Effector memory CD4-positive, alpha-beta T cell (primary cell): ENCODE measurements at regions not wholly inside any gene's neighbourhood (a gene's known extent, or its start where the extent isn't known, plus 50 kb on each side); places are given as distances from the start of the nearest gene placed in this dataset.
"Not testable (repeated sequence)": the region's sequence is repeated elsewhere in the genome, so short reads cannot be mapped to it uniquely, and the experiment has no call there.

Experiments
- DNase-seq, 3 donors: peaks; one replicate each; pipeline ENCODE4 v3.0.0-alpha.2; 2020
- H3K27ac ChIP-seq: 2 replicates; pipeline ENCODE4 v1.7.0; 2013; ENCODE audit warnings: mild to moderate bottlenecking, low read length, moderate library complexity; ENCODE audit not compliant: insufficient read depth, poor library complexity, severe bottlenecking
- H3K27me3 ChIP-seq: replicated peaks from 2 replicates; pipeline ENCODE4 v1.7.0; 2013; ENCODE audit warnings: mild to moderate bottlenecking, low read length; ENCODE audit not compliant: insufficient read depth, control insufficient read depth, poor library complexity, severe bottlenecking
- H3K36me3 ChIP-seq: 2 replicates; pipeline ENCODE4 v1.7.0; 2013; ENCODE audit warnings: mild to moderate bottlenecking, low read length, moderate library complexity; ENCODE audit not compliant: control insufficient read depth, insufficient read depth
- H3K4me1 ChIP-seq: 2 replicates; pipeline ENCODE4 v1.7.0; 2013; ENCODE audit warnings: low read length, mild to moderate bottlenecking; ENCODE audit not compliant: control insufficient read depth, insufficient read depth, poor library complexity, severe bottlenecking
- H3K4me3 ChIP-seq: 2 replicates; pipeline ENCODE4 v1.7.0; 2013; ENCODE audit warnings: low read length, low read depth, mild to moderate bottlenecking; ENCODE audit not compliant: insufficient read depth, poor library complexity, severe bottlenecking
- H3K9me3 ChIP-seq: 2 replicates; pipeline ENCODE4 v1.7.0; 2013; ENCODE audit warnings: mild to moderate bottlenecking, low read length, moderate library complexity; ENCODE audit not compliant: control insufficient read depth

DNA sequence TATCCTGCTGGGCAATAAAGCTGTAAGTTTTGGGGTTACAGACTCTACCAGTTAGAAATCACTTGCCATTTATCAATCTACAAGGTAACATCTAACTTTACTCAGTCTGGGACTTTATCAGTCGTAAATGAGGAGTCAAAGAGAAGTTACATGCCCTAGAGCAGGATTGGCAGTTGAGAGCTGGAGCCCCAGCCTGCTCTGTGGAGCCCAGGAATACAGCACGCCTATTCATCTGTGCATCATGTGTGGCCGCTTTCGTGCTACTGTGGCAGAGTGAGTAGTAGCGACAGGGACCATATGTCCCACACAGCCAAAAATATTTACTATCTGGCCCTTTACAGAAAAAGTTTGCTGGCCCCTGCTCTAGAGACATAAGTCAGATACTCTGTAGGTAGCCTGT, 152.5 kb upstream of the NTRK2 start:
- no peaks in the 10 kb centered on the region for H3K27me3 ChIP-seq
- no peaks in the 10 kb centered on the region for H3K9me3 ChIP-seq
- no peak overlapping the region for H3K27ac ChIP-seq
- DNase-seq, result no peak
- no peaks in the 10 kb centered on the region for H3K36me3 ChIP-seq
- H3K4me1 ChIP-seq, result no peaks in the 10 kb centered on the region
- no peak overlapping the region for H3K4me3 ChIP-seq

DNA sequence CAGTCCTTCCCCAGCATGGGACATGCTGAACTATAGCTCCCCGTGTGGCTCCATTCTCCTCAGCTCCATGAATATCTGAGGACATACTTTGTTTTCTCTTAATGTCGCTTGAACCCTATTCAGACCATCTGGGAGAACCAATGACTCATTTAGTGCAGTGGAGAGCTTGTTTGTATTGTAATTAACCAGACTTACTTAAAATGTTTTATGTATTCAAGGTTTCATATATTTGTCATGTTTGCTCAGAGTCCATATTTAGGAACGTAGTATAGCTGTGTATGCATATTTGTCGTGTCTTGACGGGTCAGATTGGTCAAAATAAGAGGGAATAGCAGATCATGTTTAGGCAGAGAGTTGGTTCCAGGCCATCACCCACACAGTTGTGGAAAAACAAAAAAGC, 150.1 kb upstream of the NTRK2 start:
- Histone ChIP-seq H3K27ac (no peak overlapping the region), H3K27me3 (no peaks in the 10 kb centered on the region), H3K36me3 (no peaks in the 10 kb centered on the region), H3K4me1 (no peaks in the 10 kb centered on the region), H3K4me3 (no peak overlapping the region), H3K9me3 (no peaks in the 10 kb centered on the region)
- DNase-seq, result no peak

DNA sequence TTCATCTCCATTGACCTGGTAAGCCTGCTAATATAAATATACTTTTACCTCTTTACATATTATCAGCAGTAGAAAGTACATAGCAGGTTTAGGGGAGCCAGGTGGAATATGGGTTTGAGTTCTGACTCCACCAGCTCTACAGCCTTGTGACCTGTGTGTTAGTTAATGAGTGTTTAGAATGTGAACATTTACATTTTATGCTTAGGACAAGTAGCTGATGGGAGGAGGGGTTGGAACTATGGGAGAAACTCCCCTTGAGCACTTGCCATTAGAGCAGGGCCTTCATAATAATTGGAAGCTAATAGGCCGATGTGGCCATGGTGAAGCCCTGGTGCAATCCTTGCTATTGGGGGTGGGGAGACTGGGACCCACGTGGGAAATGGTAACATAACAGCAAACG, 148.3 kb upstream of the NTRK2 start:
- no peaks in the 10 kb centered on the region for H3K36me3 ChIP-seq
- DNase-seq, result no peak
- H3K4me3 ChIP-seq, result no peak overlapping the region
- no peaks in the 10 kb centered on the region for H3K4me1 ChIP-seq
- no peaks in the 10 kb centered on the region for H3K9me3 ChIP-seq
- no peak overlapping the region for H3K27ac ChIP-seq
- H3K27me3 ChIP-seq, result no peaks in the 10 kb centered on the region

DNA sequence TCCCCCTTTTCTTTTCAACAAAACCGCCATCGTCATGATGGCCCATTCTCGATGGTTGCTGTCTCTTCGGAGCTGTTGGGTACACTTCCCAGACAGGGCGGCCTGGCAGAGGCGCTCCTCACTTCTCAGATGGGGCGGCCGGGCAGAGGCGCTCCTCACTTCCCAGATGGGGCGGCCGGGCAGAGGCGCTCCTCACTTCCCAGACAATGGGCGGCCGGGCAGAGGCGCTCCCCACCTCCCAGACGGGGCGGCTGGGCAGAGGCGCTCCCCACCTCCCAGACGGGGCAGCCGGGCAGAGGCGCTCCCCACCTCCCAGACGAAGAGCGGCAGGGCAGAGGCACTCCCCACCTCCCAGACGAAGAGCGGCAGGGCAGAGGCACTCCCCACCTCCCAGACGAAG, 143.3 kb upstream of the NTRK2 start:
- not testable (repeated sequence) for H3K27me3 ChIP-seq, H3K36me3 ChIP-seq, H3K9me3 ChIP-seq, H3K4me3 ChIP-seq, H3K4me1 ChIP-seq, DNase-seq, H3K27ac ChIP-seq

DNA sequence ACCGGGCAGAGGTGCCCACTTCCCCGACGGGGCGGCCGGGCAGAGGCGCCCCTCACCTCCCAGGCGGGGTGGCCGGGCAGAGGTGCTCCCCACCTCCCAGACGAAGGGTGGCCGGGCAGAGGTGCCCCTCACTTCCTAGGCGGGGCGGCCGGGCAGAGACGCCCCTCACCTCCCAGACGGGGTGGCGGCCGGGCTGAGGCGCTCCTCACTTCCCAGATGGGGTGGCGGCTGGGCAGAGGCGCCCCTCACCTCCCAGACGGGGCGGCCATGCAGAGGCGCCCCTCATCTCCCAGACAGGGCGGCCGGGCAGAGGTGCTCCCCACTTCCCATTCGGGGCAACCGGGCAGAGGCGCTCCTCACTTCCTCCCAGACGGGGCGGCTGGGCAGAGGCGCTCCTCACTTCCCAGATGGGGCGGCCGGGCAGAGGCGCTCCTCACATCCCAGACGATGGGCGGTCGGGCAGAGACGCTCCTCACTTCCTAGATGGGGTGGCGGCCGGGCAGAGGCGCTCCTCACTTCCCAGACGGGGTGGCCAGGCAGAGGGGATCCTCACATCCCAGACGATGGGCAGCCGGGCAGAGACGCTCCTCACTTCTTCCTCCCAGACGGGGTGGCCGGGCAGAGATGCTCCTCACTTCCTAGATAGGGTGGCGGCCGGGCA, 142.3 kb upstream of the NTRK2 start:
- not testable (repeated sequence) for DNase-seq

DNA sequence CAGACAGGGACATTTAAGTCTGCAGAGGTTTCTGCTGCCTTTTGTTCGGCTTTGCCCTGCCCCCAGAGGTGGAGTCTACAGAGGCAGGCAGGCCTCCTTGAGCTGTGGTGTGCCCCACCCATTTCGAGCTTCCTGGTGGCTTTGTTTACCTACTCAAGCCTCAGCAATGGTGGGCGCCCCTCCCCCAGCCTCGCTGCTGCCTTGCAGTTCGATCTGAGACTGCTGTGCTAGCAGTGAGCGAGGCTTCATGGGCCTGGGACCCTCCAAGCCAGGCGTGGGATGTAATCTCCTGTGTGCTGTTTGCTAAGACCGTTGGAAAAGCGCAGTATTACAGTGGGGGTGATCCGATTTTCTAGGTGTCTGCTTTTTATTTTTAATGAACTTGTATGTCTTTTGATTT, 133.6 kb upstream of the NTRK2 start:
- not testable (repeated sequence) for DNase-seq, H3K4me3 ChIP-seq

More for the DNA sequence above, 142.3 kb upstream of the NTRK2 start:
- H3K27me3 ChIP-seq, H3K4me3 ChIP-seq, H3K36me3 ChIP-seq, H3K4me1 ChIP-seq, H3K27ac ChIP-seq, H3K9me3 ChIP-seq: not testable (repeated sequence)

DNA sequence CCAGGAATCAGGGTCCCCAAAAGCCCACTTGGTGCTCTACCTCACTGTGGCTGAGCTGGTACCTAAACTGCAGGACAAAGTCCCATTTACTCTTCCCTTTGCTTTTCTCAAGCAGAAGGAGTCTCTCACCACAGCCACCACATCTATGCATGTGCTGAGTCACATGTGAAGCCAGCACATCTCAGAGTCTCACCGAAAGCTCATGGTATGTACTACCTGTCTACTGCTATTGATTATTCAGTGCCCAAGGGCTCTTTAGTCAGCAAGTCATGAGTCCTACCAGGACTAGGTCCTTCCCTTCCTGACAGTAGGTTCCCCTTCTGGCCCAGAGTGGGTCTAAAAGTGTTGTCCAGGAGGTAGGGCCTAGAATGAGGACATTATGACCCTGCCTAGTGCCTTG, 130.7 kb upstream of the NTRK2 start:
- no peak for DNase-seq
- Histone ChIP-seq H3K4me1 (no peaks in the 10 kb centered on the region), H3K4me3 (no peak overlapping the region), H3K27ac (no peak overlapping the region), H3K9me3 (no peaks in the 10 kb centered on the region), H3K27me3 (no peaks in the 10 kb centered on the region), H3K36me3 (no peaks in the 10 kb centered on the region)

More for the DNA sequence above, 133.6 kb upstream of the NTRK2 start:
- not testable (repeated sequence) for H3K27me3 ChIP-seq, H3K4me1 ChIP-seq, H3K27ac ChIP-seq, H3K36me3 ChIP-seq, H3K9me3 ChIP-seq

DNA sequence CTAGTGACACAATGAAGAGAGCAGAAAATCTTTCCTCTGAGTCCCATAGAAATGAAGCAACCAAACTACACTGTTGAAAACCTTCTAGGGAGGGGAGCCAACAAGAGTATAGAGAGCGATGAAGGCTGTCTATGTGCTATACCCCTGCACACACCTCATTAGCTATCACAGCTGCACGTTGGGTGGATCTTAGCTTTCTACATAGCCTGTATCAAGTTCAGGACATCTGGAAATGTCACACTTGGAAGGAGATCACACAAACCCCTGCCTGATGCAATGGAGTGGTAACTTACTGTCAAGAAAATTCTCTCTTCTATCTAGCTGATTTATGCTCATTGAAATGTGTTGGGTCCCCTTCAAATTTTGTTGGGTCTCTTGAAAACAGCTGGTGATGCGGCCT, 127.0 kb upstream of the NTRK2 start:
- H3K27me3 ChIP-seq, result no peaks in the 10 kb centered on the region
- DNase-seq, result no peak
- no peak overlapping the region for H3K4me3 ChIP-seq

DNA sequence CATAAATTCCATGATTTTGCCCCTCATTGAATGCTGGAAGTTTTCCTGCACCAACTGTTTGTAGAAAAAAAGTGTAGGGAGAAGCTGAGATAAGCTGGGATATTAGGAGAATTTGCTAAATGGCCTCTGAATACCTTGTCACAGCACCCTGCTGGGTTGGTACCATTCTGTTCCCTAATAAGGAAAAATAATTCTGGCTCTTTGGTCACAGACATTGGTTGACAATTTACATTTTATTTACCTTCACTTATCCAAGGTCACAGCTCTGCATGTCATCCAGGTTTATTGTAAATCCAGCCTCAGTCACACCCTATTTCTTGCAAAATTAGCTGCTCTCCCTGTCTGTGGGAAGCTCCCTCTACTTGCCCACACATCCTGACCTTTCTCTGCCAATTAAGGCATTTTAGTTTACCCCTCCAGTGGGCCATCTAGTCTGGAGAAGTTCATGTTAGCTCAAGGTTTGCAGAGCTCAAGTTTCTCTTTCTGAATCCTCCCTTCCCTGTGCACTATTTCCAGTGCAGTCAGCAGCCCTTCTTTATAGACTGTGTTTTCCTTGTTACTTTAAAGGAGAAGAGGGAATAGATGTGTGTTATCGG, 115.4 kb upstream of the NTRK2 start:
- DNase-seq, result no peak
- Histone ChIP-seq H3K27me3 (no peaks in the 10 kb centered on the region), H3K36me3 (no peaks in the 10 kb centered on the region), H3K4me1 (no peaks in the 10 kb centered on the region), H3K9me3 (no peaks in the 10 kb centered on the region), H3K27ac (no peak overlapping the region), H3K4me3 (no peak overlapping the region)

More for the DNA sequence above, 127.0 kb upstream of the NTRK2 start:
- H3K27ac ChIP-seq, result no peak overlapping the region
- no peaks in the 10 kb centered on the region for H3K4me1 ChIP-seq
- no peaks in the 10 kb centered on the region for H3K36me3 ChIP-seq
- no peaks in the 10 kb centered on the region for H3K9me3 ChIP-seq

DNA sequence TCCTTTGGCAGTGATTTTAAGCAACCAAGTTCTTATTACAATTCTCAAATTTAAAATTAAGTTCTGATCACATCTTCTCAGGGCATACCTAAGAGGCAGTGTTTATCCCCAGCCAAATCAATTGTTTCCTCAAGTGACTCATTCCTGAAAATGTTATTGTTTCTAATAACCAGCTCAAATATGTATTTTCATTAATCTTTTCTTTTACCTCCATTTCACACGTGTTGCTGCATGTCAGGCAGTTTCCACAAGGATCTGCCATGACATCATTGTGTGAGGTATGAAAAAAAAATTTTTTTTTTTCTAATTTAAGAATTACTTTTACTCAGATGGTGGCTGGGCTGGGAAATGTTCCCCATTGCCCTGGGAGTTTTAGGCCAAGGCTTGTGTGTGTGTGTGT, 113.0 kb upstream of the NTRK2 start:
- H3K4me1 ChIP-seq, result no peaks in the 10 kb centered on the region
- no peak overlapping the region for H3K27ac ChIP-seq
- no peak for DNase-seq
- no peaks in the 10 kb centered on the region for H3K9me3 ChIP-seq
- H3K36me3 ChIP-seq, result no peaks in the 10 kb centered on the region
- no peak overlapping the region for H3K4me3 ChIP-seq
- H3K27me3 ChIP-seq, result no peaks in the 10 kb centered on the region
